Left ventricle myocardium inferior (tissue), 1 donor: ENCODE measurements at regions not wholly inside any gene's neighbourhood (a gene's known extent, or its start where the extent isn't known, plus 50 kb on each side); places are given as distances from the start of the nearest gene placed in this dataset.

Experiments used
- DNase-seq: peaks from one replicate; pipeline ENCODE4 v3.0.0-alpha.2; 2020
- H3K27ac ChIP-seq: fragments of 200-600 bp; replicated peaks from 2 replicates; pipeline ENCODE4 v1.8.0; 2021
- H3K27me3 ChIP-seq: fragments of 200-600 bp; 2 replicates; pipeline ENCODE4 v1.8.0; 2021; ENCODE audit warnings: low read depth
- H3K36me3 ChIP-seq: fragments of 200-600 bp; 2 replicates; pipeline ENCODE4 v1.8.0; 2021
- H3K4me1 ChIP-seq: fragments of 200-600 bp; 2 replicates; pipeline ENCODE4 v1.8.0; 2021
- H3K4me3 ChIP-seq: fragments of 200-600 bp; 2 replicates; pipeline ENCODE4 v1.8.0; 2021; ENCODE audit warnings: mild to moderate bottlenecking, moderate library complexity
- H3K9me3 ChIP-seq: fragments of 200-600 bp; replicated peaks from 2 replicates; pipeline ENCODE4 v1.8.0; 2021
- CTCF ChIP-seq: fragments of 200-600 bp; IDR thresholded peaks from 2 replicates; pipeline ENCODE4 v1.8.0; 2021; ENCODE audit warnings: antibody characterized with exemption, mild to moderate bottlenecking, borderline replicate concordance
- intact Hi-C: fragments of 100-400 bp; cut with micrococcal nuclease; formaldehyde crosslinking; loops from one replicate; pipeline ENCODE4 v1.11.0; 2022
- donor health status: DM: no; HTN: yes; CAD: no; lungs with severe emphysema.

DNA sequence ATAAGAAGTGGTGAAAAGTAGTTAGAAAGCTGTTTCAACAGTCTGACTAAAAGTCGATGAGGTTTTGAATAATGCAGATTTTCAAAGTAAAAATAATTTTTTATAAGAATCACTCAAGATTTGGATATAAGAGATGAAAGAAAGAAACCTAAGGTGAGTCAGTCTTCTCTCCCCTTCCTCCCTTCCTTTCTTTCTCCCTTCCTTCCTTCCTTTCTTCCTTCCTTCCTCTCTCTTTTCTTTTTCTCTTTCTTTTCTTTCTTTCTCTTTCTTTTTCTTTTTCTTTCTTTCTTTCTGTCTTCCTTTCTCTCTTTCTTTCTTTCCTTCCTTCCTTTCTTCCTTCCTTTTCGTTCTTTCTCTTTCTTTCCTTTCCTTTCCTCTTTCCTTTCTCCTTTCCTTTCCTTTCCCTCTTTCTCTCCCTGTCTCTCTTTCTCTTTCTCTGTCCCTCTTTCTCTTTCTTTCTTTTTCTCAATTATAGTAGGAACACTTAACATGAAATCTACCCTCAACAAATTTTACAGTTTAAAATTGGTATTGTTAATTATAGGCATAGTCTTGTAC lies 308.6 kb downstream of the ARL4A start:
- H3K4me3 ChIP-seq = no peak overlapping the region
- DNase-seq = no peak
- no peak for TF ChIP-seq CTCF
- no peaks in the 10 kb centered on the region for H3K27me3 ChIP-seq
- H3K36me3 ChIP-seq = no peaks in the 10 kb centered on the region
- no peak overlapping the region for H3K27ac ChIP-seq
- peaks cover 25% of the 10 kb centered on the region for H3K9me3 ChIP-seq
- intact Hi-C loops = no loop called here
- no peaks in the 10 kb centered on the region for H3K4me1 ChIP-seq

DNA sequence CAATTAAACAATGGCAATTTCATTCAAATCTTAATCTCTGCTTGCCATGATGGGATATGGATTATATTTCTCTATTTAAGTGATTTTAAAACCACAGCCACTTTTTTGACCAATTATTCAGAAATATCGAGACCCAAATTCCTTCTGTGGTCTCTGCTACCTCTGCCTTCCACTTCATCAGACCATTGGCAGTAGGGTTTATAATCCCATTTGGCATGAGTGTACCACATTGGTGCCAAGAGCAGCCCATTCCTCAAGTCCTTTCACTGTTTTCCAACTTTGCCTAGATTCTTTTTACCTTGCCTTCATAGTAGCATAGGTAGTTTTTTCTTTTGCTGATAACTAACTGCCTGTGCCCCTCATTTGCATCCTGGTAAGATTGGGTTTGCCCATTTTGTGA lies 319.9 kb downstream of the ARL4A start:
- no peaks in the 10 kb centered on the region for H3K36me3 ChIP-seq
- H3K27me3 ChIP-seq = no peaks in the 10 kb centered on the region
- peaks cover 7% of the 10 kb centered on the region for H3K9me3 ChIP-seq
- H3K4me1 ChIP-seq = no peaks in the 10 kb centered on the region
- intact Hi-C loops = no loop called here
- no peak overlapping the region for H3K4me3 ChIP-seq
- no peak for TF ChIP-seq CTCF
- DNase-seq = no peak
- H3K27ac ChIP-seq = no peak overlapping the region

DNA sequence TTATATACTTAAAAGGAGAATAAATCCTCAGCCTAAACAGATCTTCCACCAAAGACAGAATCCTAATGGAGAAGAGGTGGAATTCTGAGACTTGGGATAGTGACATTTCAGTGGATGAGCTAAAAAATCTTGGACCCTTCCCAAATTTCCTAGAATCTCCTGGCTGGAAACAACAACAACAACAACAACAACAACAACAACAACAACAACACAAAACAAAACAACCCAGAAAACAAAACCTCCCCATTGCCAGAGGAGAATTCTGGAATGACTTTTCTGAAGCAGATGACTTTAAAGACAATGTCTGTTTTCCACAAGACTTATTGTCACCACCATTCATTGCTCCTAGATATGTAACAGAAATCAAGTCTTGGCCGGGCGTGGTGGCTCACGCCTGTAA lies 322.1 kb downstream of the ARL4A start:
- TF ChIP-seq CTCF = no peak
- no peak for DNase-seq
- Histone ChIP-seq H3K27ac (no peak overlapping the region), H3K9me3 (no peaks in the 10 kb centered on the region), H3K36me3 (no peaks in the 10 kb centered on the region), H3K27me3 (no peaks in the 10 kb centered on the region), H3K4me3 (no peak overlapping the region), H3K4me1 (no peaks in the 10 kb centered on the region)
- intact Hi-C loops = no loop called here

DNA sequence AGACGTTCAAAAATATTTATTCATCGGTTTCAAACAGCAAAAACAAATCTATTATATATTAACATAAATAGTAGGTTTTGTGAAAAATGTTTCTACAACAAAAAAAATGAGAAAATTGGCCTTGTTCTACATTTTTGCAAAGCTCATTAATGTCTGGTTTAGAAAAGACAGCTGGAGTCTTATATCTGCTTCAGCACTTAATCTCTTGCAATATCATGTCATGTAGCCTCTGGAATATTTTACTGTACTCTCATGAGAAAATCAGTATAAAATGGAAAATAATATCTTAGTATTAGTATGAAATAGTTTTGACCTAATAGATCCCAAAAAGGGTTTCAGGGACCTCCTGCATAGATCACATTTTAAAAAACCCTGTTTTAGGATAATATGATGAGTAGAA lies 326.6 kb downstream of the ARL4A start:
- Histone ChIP-seq H3K27me3 (no peaks in the 10 kb centered on the region), H3K9me3 (no peaks in the 10 kb centered on the region), H3K4me3 (no peak overlapping the region), H3K27ac (no peak overlapping the region), H3K36me3 (no peaks in the 10 kb centered on the region), H3K4me1 (peaks cover 7% of the 10 kb centered on the region)
- no peak for TF ChIP-seq CTCF
- no peak for DNase-seq
- intact Hi-C loops = no loop called here

- H3K27me3 ChIP-seq = no peaks in the 10 kb centered on the region
- no peak overlapping the region for H3K27ac ChIP-seq
- peaks cover 7% of the 10 kb centered on the region for H3K4me1 ChIP-seq
- intact Hi-C loops = no loop called here
- H3K9me3 ChIP-seq = no peaks in the 10 kb centered on the region
- no peak for TF ChIP-seq CTCF
- H3K4me3 ChIP-seq = no peak overlapping the region
- no peak for DNase-seq
- H3K36me3 ChIP-seq = no peaks in the 10 kb centered on the region
These were observed 328.7 kb downstream of the ARL4A start for GRCh38 chr7:13016036-13016581.
